Body of pancreas (tissue), 4 donors: ENCODE measurements at regions not wholly inside any gene's neighbourhood (a gene's known extent, or its start where the extent isn't known, plus 50 kb on each side); places are given as distances from the start of the nearest gene placed in this dataset.

Experiments
- CTCF ChIP-seq, 7 experiments: fragments of 450-650 bp in 4 of 7; fragments of 200-600 bp in 3 of 7; sonication (generic) in 3 of 7; IDR thresholded peaks; one replicate each; pipeline ENCODE4 v1.5.1; 2016 to 2019; ENCODE audit warnings: antibody characterized with exemption in 7 of 7
- POLR2A ChIP-seq, 3 donors: fragments of 450-650 bp; IDR thresholded peaks; one replicate each; pipeline ENCODE4 v1.6.1; 2016; ENCODE audit warnings: antibody characterized with exemption in 3 of 3, mild to moderate bottlenecking in 2 of 3

GRCh38 chr17:34712481-34713195, 133.3 kb downstream of the TMEM132E start:
- TF ChIP-seq CTCF (IDR thresholded peaks at IDR 0.05) (no peak), POLR2A (IDR thresholded peaks at IDR 0.05) (no peak)
